Liver (tissue), 3 donors: ENCODE measurements at regions not wholly inside any gene's neighbourhood (a gene's known extent, or its start where the extent isn't known, plus 50 kb on each side); places are given as distances from the start of the nearest gene placed in this dataset.

ENCODE experiments used
- ATF3 ChIP-seq: IDR thresholded peaks from 2 replicates; pipeline ENCODE4 v1.6.1; 2016; ENCODE audit warnings: antibody characterized with exemption
- CTCF ChIP-seq: fragments of 150-350 bp; IDR thresholded peaks from 2 replicates; pipeline ENCODE4 v1.5.1; 2017; ENCODE audit warnings: improper control_type of control experiment, low read depth, low read length; ENCODE audit not compliant: missing input control
- EGR1 ChIP-seq, 2 donors: IDR thresholded peaks; 2 replicates each; pipeline ENCODE4 v1.6.1; 2016 to 2018; ENCODE audit warnings: antibody characterized with exemption in 2 of 2, low read depth in 2 of 2
- GABPA ChIP-seq, 2 donors: IDR thresholded peaks in 1 of 2; conservative IDR thresholded peaks in 1 of 2; 2 replicates each; pipeline ENCODE4 v1.6.1; 2016; ENCODE audit warnings: antibody characterized with exemption in 2 of 2, mild to moderate bottlenecking in 1 of 2, moderate library complexity in 1 of 2
- JUND ChIP-seq, 2 donors: IDR thresholded peaks; 2 replicates each; pipeline ENCODE4 v1.6.1; 2016; ENCODE audit warnings: antibody characterized with exemption in 2 of 2
- MAX ChIP-seq: IDR thresholded peaks from 2 replicates; pipeline ENCODE4 v1.6.1; 2016; ENCODE audit warnings: antibody characterized with exemption
- REST ChIP-seq: IDR thresholded peaks from 2 replicates; pipeline ENCODE4 v1.6.1; 2016; ENCODE audit warnings: antibody characterized with exemption, mild to moderate bottlenecking
- SP1 ChIP-seq: IDR thresholded peaks from 2 replicates; pipeline ENCODE4 v1.6.1; 2018; ENCODE audit warnings: antibody characterized with exemption, mild to moderate bottlenecking
- TAF1 ChIP-seq: conservative IDR thresholded peaks from 2 replicates; pipeline ENCODE4 v1.6.1; 2016; ENCODE audit warnings: antibody characterized with exemption, mild to moderate bottlenecking
- ZBTB33 ChIP-seq: IDR thresholded peaks from 2 replicates; pipeline ENCODE4 v1.6.1; 2016; ENCODE audit warnings: antibody characterized with exemption
- donor health status: healthy.
- donor health status: healthy.

GRCh38 chr11:69373251-69373635 lies 79.3 kb downstream of the MYEOV start:
- no peak for TF ChIP-seq CTCF
- no peak for TF ChIP-seq REST
- no peak for TF ChIP-seq EGR1 (IDR thresholded peaks at IDR 0.05; ENCODE audit: low read depth in 2 of 2)
- TF ChIP-seq GABPA (IDR thresholded peaks at IDR 0.05 in 1 of 2, conservative IDR thresholded peaks at IDR 0.05 in 1 of 2) = no peak
- no peak for TF ChIP-seq ZBTB33
- no peak for TF ChIP-seq SP1
- TF ChIP-seq TAF1 = no peak
- TF ChIP-seq MAX = no peak
- no peak for TF ChIP-seq JUND (IDR thresholded peaks at IDR 0.05)
- TF ChIP-seq ATF3 = no peak
